ENCODE measurements at regions not wholly inside any gene's neighbourhood (a gene's known extent, or its start where the extent isn't known, plus 50 kb on each side); places are given as distances from the start of the nearest gene placed in this dataset.

- DNase-seq (ENCODE audit: low read depth), result peak; percentile 37
- no peak for TF ChIP-seq CTCF (IDR thresholded peaks at IDR 0.05; ENCODE audit: insufficient read depth, low read depth, low read length)
Observed at GRCh38 chr14:85728476-85729065, 198.6 kb downstream of the FLRT2 start.

GRCh38 chr14:85714069-85714468 lies 184.1 kb downstream of the FLRT2 start:
- no peak for DNase-seq (ENCODE audit: low read depth)
- TF ChIP-seq CTCF (IDR thresholded peaks at IDR 0.05; ENCODE audit: insufficient read depth, low read depth, low read length), result no peak
- H3K4me3 ChIP-seq (ENCODE audit: low read depth, low read length), result no peak overlapping the region

More at GRCh38 chr14:85728476-85729065, 198.6 kb downstream of the FLRT2 start:
- H3K4me3 ChIP-seq (ENCODE audit: low read depth, low read length), result no peak overlapping the region

GRCh38 chr14:85711620-85712019 lies 181.7 kb downstream of the FLRT2 start:
- no peak for DNase-seq (ENCODE audit: low read depth)

More at GRCh38 chr14:85711620-85712019, 181.7 kb downstream of the FLRT2 start:
- H3K4me3 ChIP-seq (ENCODE audit: low read depth, low read length), result no peak overlapping the region
- no peak for TF ChIP-seq CTCF (IDR thresholded peaks at IDR 0.05; ENCODE audit: insufficient read depth, low read depth, low read length)

Data from fibroblast of villous mesenchyme (primary cell).